OCI-LY3 (cell line): ENCODE measurements at regions not wholly inside any gene's neighbourhood (a gene's known extent, or its start where the extent isn't known, plus 50 kb on each side); places are given as distances from the start of the nearest gene placed in this dataset.
"Not testable (repeated sequence)": the region's sequence is repeated elsewhere in the genome, so short reads cannot be mapped to it uniquely, and the experiment has no call there.

Experiments used
- H2AFZ ChIP-seq: fragments of 200-600, 300-600 bp; shearing (Covaris generic); 2 replicates; pipeline ENCODE4 v1.6.0; 2014; ENCODE audit warnings: antibody characterized with exemption, low read depth, low read length
- H3K27ac ChIP-seq: fragments of 200-600, 300-600 bp; sonication (generic); 2 replicates; pipeline ENCODE4 v1.5.1; 2014; ENCODE audit warnings: mild to moderate bottlenecking, low read length, moderate library complexity, mixed read lengths
- H3K27me3 ChIP-seq: fragments of 200-600, 300-600 bp; sonication (generic); 2 replicates; pipeline ENCODE4 v1.6.1; 2014; ENCODE audit warnings: low read depth, low read length, mixed read lengths
- H3K36me3 ChIP-seq: fragments of 200-600, 300-600 bp; sonication (generic); replicated peaks from 2 replicates; pipeline ENCODE3; 2014; ENCODE audit warnings: low read depth, low read length, mixed read lengths
- H3K4me1 ChIP-seq: fragments of 300-600, 200-600 bp; sonication (generic); 2 replicates; pipeline ENCODE4 v1.6.1; 2014; ENCODE audit warnings: low read length, mixed read lengths
- H3K4me2 ChIP-seq: fragments of 200-600, 300-600 bp; sonication (generic); 2 replicates; pipeline ENCODE4 v1.6.1; 2014; ENCODE audit warnings: low read length, mixed read lengths
- H3K4me3 ChIP-seq: fragments of 300-600, 200-600 bp; sonication (generic); 2 replicates; pipeline ENCODE4 v1.5.1; 2014; ENCODE audit warnings: antibody characterized with exemption, mild to moderate bottlenecking, low read length, moderate library complexity
- H3K79me2 ChIP-seq: fragments of 300-600, 200-600 bp; shearing (Covaris generic); 2 replicates; pipeline ENCODE4 v1.6.1; 2014; ENCODE audit warnings: mild to moderate bottlenecking, low read length, mixed read lengths
- H3K9ac ChIP-seq: fragments of 300-600, 200-600 bp; shearing (Covaris generic); 2 replicates; pipeline ENCODE4 v1.6.0; 2014; ENCODE audit warnings: mild to moderate bottlenecking, low read length, moderate library complexity
- H3K9me3 ChIP-seq: fragments of 200-600, 300-600 bp; shearing (Covaris generic); 2 replicates; pipeline ENCODE4 v1.6.1; 2014; ENCODE audit warnings: low read length, mixed read lengths; ENCODE audit not compliant: insufficient read depth
- H4K20me1 ChIP-seq: fragments of 200-600, 300-600 bp; sonication (generic); 2 replicates; pipeline ENCODE4 v1.6.1; 2016; ENCODE audit warnings: low read length, mixed read lengths; ENCODE audit not compliant: insufficient read depth

DNA sequence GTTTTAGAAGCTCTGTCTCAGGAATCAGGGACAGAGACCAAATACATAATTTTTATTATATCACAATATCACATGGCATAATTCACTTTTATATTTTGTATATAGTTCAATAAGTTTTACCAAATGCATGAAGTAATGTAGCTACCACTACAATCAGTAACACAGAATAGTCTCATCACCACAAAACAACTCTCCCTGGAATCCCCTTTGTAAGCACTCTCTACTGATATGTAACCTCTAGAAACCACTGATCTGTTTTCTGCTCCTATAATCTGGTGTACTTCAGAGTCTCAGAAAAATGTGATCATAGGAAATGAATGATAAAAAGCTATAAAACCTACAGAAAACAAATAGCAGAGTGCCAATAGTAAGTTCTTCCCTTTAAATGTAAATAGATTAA, 1465.9 kb downstream of the SPATA31A7 start:
- H3K27me3 ChIP-seq, H3K27ac ChIP-seq, H3K4me3 ChIP-seq, H3K9ac ChIP-seq, H4K20me1 ChIP-seq, H3K79me2 ChIP-seq, H3K4me1 ChIP-seq, H3K36me3 ChIP-seq, H3K9me3 ChIP-seq, H2AFZ ChIP-seq, H3K4me2 ChIP-seq: not testable (repeated sequence)

GRCh38 chr9:62662733-62663507, 1473.1 kb downstream of the SPATA31A7 start:
- H3K27me3 ChIP-seq, H4K20me1 ChIP-seq, H3K4me3 ChIP-seq, H3K27ac ChIP-seq, H3K79me2 ChIP-seq, H3K9ac ChIP-seq, H3K9me3 ChIP-seq, H3K36me3 ChIP-seq, H3K4me2 ChIP-seq, H2AFZ ChIP-seq, H3K4me1 ChIP-seq: not testable (repeated sequence)

GRCh38 chr9:62663512-62663911, 1473.7 kb downstream of the SPATA31A7 start:
- H3K9ac ChIP-seq, H3K79me2 ChIP-seq, H3K4me1 ChIP-seq, H3K9me3 ChIP-seq, H2AFZ ChIP-seq, H4K20me1 ChIP-seq, H3K27me3 ChIP-seq, H3K36me3 ChIP-seq, H3K27ac ChIP-seq, H3K4me2 ChIP-seq, H3K4me3 ChIP-seq: not testable (repeated sequence)

- H4K20me1 ChIP-seq, H3K9ac ChIP-seq, H3K4me1 ChIP-seq, H3K27me3 ChIP-seq, H3K36me3 ChIP-seq, H3K9me3 ChIP-seq, H3K27ac ChIP-seq, H3K4me3 ChIP-seq, H3K79me2 ChIP-seq, H3K4me2 ChIP-seq, H2AFZ ChIP-seq: not testable (repeated sequence)
Measured at GRCh38 chr9:62667137-62667824, 1477.4 kb downstream of the SPATA31A7 start.

DNA sequence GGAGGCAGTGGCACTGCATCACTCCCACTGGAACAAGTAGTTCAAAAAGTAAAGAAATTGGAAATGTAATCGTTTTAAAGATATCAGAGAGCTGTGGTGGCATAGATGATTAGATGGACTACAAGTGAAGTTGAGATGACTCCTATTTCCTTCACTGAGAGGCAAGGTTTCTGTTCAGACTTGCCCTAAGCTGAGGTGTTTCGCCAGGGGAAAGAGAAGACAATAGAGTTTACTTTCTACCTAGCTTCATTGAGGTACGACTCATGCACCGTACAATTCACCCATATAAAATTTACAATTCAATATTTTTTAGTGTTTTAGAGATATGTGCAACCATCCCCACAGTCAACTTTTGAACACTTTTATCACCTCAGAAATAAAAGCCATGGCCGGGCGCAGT, 1487.2 kb downstream of the SPATA31A7 start:
- not testable (repeated sequence) for H3K79me2 ChIP-seq, H3K9me3 ChIP-seq, H3K4me1 ChIP-seq, H3K27me3 ChIP-seq, H3K9ac ChIP-seq, H3K36me3 ChIP-seq, H2AFZ ChIP-seq, H3K4me3 ChIP-seq, H3K4me2 ChIP-seq, H4K20me1 ChIP-seq, H3K27ac ChIP-seq

GRCh38 chr9:62678336-62678735, 1488.5 kb downstream of the SPATA31A7 start:
- not testable (repeated sequence) for H3K9me3 ChIP-seq, H2AFZ ChIP-seq, H3K27ac ChIP-seq, H3K27me3 ChIP-seq, H3K4me2 ChIP-seq, H3K9ac ChIP-seq, H3K4me3 ChIP-seq, H4K20me1 ChIP-seq, H3K36me3 ChIP-seq, H3K79me2 ChIP-seq, H3K4me1 ChIP-seq

DNA sequence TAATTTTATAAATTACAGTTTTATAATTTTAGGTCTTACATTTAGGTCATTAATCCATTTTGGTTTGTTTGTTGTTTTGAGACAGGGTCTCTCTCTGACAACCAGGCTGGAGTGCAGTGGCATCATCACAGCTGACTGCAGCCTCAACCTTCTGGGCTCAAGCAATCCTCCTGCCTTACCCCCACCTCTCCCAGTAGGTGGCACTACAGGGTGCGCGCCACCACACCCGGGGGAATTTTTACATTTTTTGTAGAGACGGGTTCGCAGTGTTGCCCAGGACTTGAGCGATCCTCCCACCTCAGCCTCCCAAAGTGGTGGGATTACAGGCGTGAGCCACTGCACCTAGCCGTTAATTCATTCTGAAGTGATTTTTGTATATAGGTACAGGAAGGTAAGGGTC, 1489.2 kb downstream of the SPATA31A7 start:
- not testable (repeated sequence) for H3K4me1 ChIP-seq, H3K36me3 ChIP-seq, H2AFZ ChIP-seq, H3K4me2 ChIP-seq, H3K9me3 ChIP-seq, H3K27ac ChIP-seq, H3K4me3 ChIP-seq, H3K27me3 ChIP-seq, H3K9ac ChIP-seq, H3K79me2 ChIP-seq, H4K20me1 ChIP-seq

GRCh38 chr9:62684833-62685647, 1495.2 kb downstream of the SPATA31A7 start:
- H4K20me1 ChIP-seq, H2AFZ ChIP-seq, H3K9me3 ChIP-seq, H3K36me3 ChIP-seq, H3K79me2 ChIP-seq, H3K9ac ChIP-seq, H3K4me1 ChIP-seq, H3K27ac ChIP-seq, H3K4me2 ChIP-seq, H3K4me3 ChIP-seq, H3K27me3 ChIP-seq: not testable (repeated sequence)

DNA sequence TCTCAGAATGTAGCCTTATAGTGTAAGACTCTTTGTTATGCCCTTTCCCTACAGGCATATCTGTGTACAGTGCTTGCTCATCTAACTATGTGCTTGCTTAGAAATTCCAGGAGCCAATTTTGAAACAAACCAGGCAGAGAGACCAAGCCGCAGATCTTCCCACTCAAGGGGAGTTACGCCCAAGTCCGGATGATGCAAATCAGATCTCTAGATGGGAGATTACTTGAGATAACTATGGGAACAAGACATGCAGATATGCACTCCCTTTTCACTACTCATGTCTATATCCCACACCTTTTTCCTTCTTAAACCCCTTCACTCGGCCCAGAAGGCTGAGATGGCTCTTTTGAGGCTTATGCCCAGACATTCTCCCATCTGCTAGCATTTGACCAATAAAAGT, 1496.5 kb downstream of the SPATA31A7 start:
- not testable (repeated sequence) for H3K9ac ChIP-seq, H2AFZ ChIP-seq, H3K79me2 ChIP-seq, H3K27ac ChIP-seq, H3K4me2 ChIP-seq, H3K9me3 ChIP-seq, H3K4me3 ChIP-seq, H3K4me1 ChIP-seq, H4K20me1 ChIP-seq, H3K27me3 ChIP-seq, H3K36me3 ChIP-seq
